ENCODE measurements at regions not wholly inside any gene's neighbourhood (a gene's known extent, or its start where the extent isn't known, plus 50 kb on each side); places are given as distances from the start of the nearest gene placed in this dataset.
"Not testable (repeated sequence)": the region's sequence is repeated elsewhere in the genome, so short reads cannot be mapped to it uniquely, and the experiment has no call there.

- ChIA-PET POLR2A (interaction anchor here (0.6 to 1.3 kb wide), 3 partner anchors 43 to 201 kb away, joined by 3 to 4 read pairs (median 3); no protein-coding TSS in a partner anchor), CTCF (interaction anchor here (1.1 to 5.8 kb wide), 7 partner anchors 43 to 455 kb away, joined by 3 to 33 read pairs (median 3); partner anchors contain the start of gene CAB39)
- H3K4me1 Mint-ChIP-seq (ENCODE audit: low read depth), result peaks cover 24% of the 10 kb centered on the region
- intact Hi-C loops (cut with micrococcal nuclease), result loop anchor here (5.0 to 10.0 kb wide), 3 partner anchors 290 to 608 kb away; partner anchors contain the start of genes SP110 and SP140L
- peak; percentile 82 for DNase-seq
- H3K36me3 Mint-ChIP-seq (ENCODE audit: low read depth), result no peaks in the 10 kb centered on the region
- TF ChIP-seq, protein P1, sequence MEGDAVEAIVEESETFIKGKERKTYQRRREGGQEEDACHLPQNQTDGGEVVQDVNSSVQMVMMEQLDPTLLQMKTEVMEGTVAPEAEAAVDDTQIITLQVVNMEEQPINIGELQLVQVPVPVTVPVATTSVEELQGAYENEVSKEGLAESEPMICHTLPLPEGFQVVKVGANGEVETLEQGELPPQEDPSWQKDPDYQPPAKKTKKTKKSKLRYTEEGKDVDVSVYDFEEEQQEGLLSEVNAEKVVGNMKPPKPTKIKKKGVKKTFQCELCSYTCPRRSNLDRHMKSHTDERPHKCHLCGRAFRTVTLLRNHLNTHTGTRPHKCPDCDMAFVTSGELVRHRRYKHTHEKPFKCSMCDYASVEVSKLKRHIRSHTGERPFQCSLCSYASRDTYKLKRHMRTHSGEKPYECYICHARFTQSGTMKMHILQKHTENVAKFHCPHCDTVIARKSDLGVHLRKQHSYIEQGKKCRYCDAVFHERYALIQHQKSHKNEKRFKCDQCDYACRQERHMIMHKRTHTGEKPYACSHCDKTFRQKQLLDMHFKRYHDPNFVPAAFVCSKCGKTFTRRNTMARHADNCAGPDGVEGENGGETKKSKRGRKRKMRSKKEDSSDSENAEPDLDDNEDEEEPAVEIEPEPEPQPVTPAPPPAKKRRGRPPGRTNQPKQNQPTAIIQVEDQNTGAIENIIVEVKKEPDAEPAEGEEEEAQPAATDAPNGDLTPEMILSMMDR (IDR thresholded peaks at IDR 0.05), result no peak
- no peak overlapping the region for H3K4me3 Mint-ChIP-seq
- H3K27ac Mint-ChIP-seq, result peak overlapping the region; percentile 23
- peak; percentile 77 for ATAC-seq
- no peaks in the 10 kb centered on the region for H3K27me3 Mint-ChIP-seq
- no peaks in the 10 kb centered on the region for H3K9me3 Mint-ChIP-seq
These were observed 97.7 kb upstream of the CAB39 start for GRCh38 chr2:230614913-230615332.

- H3K4me1 Mint-ChIP-seq (ENCODE audit: low read depth), result peaks cover 14% of the 10 kb centered on the region
- POLR2A ChIA-PET, result interaction anchor here (1.0 kb wide), 1 partner anchor 12 kb away, joined by 3 read pairs; no protein-coding TSS in a partner anchor
- CTCF ChIA-PET, result interaction anchor here (1.1 to 5.8 kb wide), 2 partner anchors 81 to 181 kb away, joined by 3 to 33 read pairs; no protein-coding TSS in a partner anchor
- intact Hi-C loops (cut with micrococcal nuclease), result loop anchor here (10.0 kb wide), 1 partner anchor 292 kb away; the partner anchor contains the start of gene SP140L
- H3K4me3 Mint-ChIP-seq; H3K36me3 Mint-ChIP-seq (ENCODE audit: low read depth); H3K9me3 Mint-ChIP-seq; ATAC-seq; DNase-seq; H3K27me3 Mint-ChIP-seq: not testable (repeated sequence)
- H3K27ac Mint-ChIP-seq, result peak overlapping the region; percentile 5
These were observed 95.4 kb upstream of the CAB39 start for GRCh38 chr2:230617256-230617706.

GRCh38 chr2:230619491-230619890, 93.2 kb upstream of the CAB39 start:
- ChIA-PET CTCF (interaction anchor here (1.0 to 1.6 kb wide), 2 partner anchors 8 to 179 kb away, joined by 3 to 5 read pairs; no protein-coding TSS in a partner anchor), POLR2A (interaction anchor here (0.9 kb wide), 1 partner anchor 381 kb away, joined by 3 read pairs; no protein-coding TSS in a partner anchor)

DNA sequence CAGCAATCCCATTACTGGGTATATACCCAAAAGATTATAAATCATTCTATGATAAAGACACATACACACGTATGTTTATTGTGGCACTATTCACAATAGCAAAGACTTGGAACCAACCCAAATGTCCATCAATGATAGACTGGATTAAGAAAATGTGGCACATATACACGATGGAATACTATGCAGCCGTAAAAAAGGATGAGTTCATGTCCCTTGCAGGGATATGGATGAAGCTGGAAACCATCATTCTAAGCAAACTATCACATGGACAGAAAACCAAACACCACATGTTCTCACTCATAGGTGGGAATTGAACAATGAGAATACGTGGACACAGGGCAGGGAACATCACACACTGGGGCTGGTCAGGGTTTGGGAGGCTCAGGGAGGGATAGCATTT, 87.4 kb upstream of the CAB39 start:
- H3K9me3 Mint-ChIP-seq; H3K4me3 Mint-ChIP-seq; DNase-seq; H3K27ac Mint-ChIP-seq; ATAC-seq; H3K36me3 Mint-ChIP-seq (ENCODE audit: low read depth); H3K27me3 Mint-ChIP-seq; intact Hi-C loops (cut with micrococcal nuclease); CTCF ChIA-PET: not testable (repeated sequence)
- peaks cover 14% of the 10 kb centered on the region for H3K4me1 Mint-ChIP-seq (ENCODE audit: low read depth)
- POLR2A ChIA-PET, result interaction anchor here (0.7 kb wide), 1 partner anchor 87 kb away, joined by 3 read pairs; no protein-coding TSS in a partner anchor

More at GRCh38 chr2:230619491-230619890, 93.2 kb upstream of the CAB39 start:
- Mint-ChIP-seq H3K9me3 (peaks cover under 1% of the 10 kb centered on the region), H3K4me1 (ENCODE audit: low read depth) (peaks cover 12% of the 10 kb centered on the region), H3K27me3 (no peaks in the 10 kb centered on the region), H3K27ac (no peak overlapping the region), H3K4me3 (no peak overlapping the region), H3K36me3 (ENCODE audit: low read depth) (peaks cover 2% of the 10 kb centered on the region)
- TF ChIP-seq, protein P1 (IDR thresholded peaks at IDR 0.05), result no peak
- ATAC-seq (no peak), DNase-seq (no peak)
- intact Hi-C loops (cut with micrococcal nuclease), result loop anchor here (10.0 kb wide), 1 partner anchor 295 kb away; the partner anchor contains the start of gene SP140L

DNA sequence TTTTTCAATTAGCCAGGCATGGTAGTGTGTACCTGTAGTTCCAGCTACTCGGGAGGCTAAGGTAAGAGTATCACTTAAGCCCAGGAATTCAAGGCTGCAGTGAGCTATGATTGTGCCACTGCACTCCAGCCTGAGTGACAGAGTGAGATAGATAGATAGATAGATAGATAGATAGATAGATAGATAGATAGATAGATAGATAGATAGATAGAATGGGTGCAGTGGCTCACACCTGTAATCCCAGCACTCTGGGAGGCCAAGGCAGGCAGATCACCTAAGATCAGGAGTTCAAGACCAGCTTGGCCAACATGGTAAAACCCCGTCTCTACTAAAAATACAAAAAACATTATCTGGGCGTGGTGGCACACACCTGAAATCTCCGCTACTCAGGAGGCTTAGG, 85.6 kb upstream of the CAB39 start:
- H3K27ac Mint-ChIP-seq; DNase-seq; H3K4me3 Mint-ChIP-seq; H3K27me3 Mint-ChIP-seq; H3K9me3 Mint-ChIP-seq; H3K36me3 Mint-ChIP-seq (ENCODE audit: low read depth); intact Hi-C loops (cut with micrococcal nuclease); ATAC-seq: not testable (repeated sequence)
- H3K4me1 Mint-ChIP-seq (ENCODE audit: low read depth), result peaks cover 14% of the 10 kb centered on the region
- ChIA-PET POLR2A (interaction anchor here (0.7 to 1.2 kb wide), 2 partner anchors 17 to 381 kb away, joined by 4 to 6 read pairs; no protein-coding TSS in a partner anchor), CTCF (interaction anchor here (1.0 kb wide), 1 partner anchor 10 kb away, joined by 3 read pairs; no protein-coding TSS in a partner anchor)

- ChIA-PET POLR2A (interaction anchor here (1.2 kb wide), 1 partner anchor 16 kb away, joined by 4 read pairs; no protein-coding TSS in a partner anchor), CTCF (interaction anchor here (0.9 kb wide), 1 partner anchor 8 kb away, joined by 3 read pairs; no protein-coding TSS in a partner anchor)
- H3K27ac Mint-ChIP-seq, result no peak overlapping the region
- ATAC-seq (no peak), DNase-seq (no peak)
- peaks cover 5% of the 10 kb centered on the region for H3K9me3 Mint-ChIP-seq
- peaks cover 2% of the 10 kb centered on the region for H3K36me3 Mint-ChIP-seq (ENCODE audit: low read depth)
- intact Hi-C loops (cut with micrococcal nuclease), result no loop called here
- no peak overlapping the region for H3K4me3 Mint-ChIP-seq
- peaks cover 14% of the 10 kb centered on the region for H3K4me1 Mint-ChIP-seq (ENCODE audit: low read depth)
- H3K27me3 Mint-ChIP-seq, result no peaks in the 10 kb centered on the region
- TF ChIP-seq, protein P1 (IDR thresholded peaks at IDR 0.05), result no peak
These were observed 84.6 kb upstream of the CAB39 start for GRCh38 chr2:230627806-230628724.

Data from activated CD8-positive, alpha-beta T cell treated with anti-CD3 and anti-CD28 coated beads for 36 hours (primary cell).